HEK293T (cell line): ENCODE measurements at regions not wholly inside any gene's neighbourhood (a gene's known extent, or its start where the extent isn't known, plus 50 kb on each side); places are given as distances from the start of the nearest gene placed in this dataset.

Experiments
- BHLHE40 ChIP-seq: fragments of 450-650 bp; IDR thresholded peaks from 2 replicates; pipeline ENCODE4 v1.6.1; 2016; ENCODE audit warnings: mild to moderate bottlenecking, moderate library complexity, borderline replicate concordance
- ELF4 ChIP-seq: fragments of 450-650 bp; IDR thresholded peaks from 2 replicates; pipeline ENCODE4 v1.6.1; 2017; ENCODE audit warnings: antibody characterized with exemption
- FOXA1 ChIP-seq: fragments of 450-650 bp; IDR thresholded peaks from 2 replicates; pipeline ENCODE4 v1.6.1; 2016; ENCODE audit warnings: mild to moderate bottlenecking
- FOXM1 ChIP-seq: fragments of 450-650 bp; IDR thresholded peaks from 2 replicates; pipeline ENCODE4 v1.6.1; 2017; ENCODE audit warnings: mild to moderate bottlenecking, borderline replicate concordance
- NFRKB ChIP-seq: fragments of 450-650 bp; IDR thresholded peaks from 2 replicates; pipeline ENCODE4 v1.6.1; 2016; ENCODE audit warnings: mild to moderate bottlenecking, moderate library complexity
- SP1 ChIP-seq: fragments of 450-650 bp; IDR thresholded peaks from 2 replicates; pipeline ENCODE4 v1.6.1; 2017
- SUZ12 ChIP-seq: fragments of 450-650 bp; IDR thresholded peaks from 2 replicates; pipeline ENCODE4 v1.6.1; 2016; ENCODE audit warnings: mild to moderate bottlenecking
- TARDBP ChIP-seq: fragments of 450-650 bp; IDR thresholded peaks from 2 replicates; pipeline ENCODE4 v1.6.1; 2016

GRCh38 chr11:104301776-104302175, 137.8 kb upstream of the PDGFD start:
- TF ChIP-seq BHLHE40: no peak
- TF ChIP-seq SP1: no peak
- no peak for TF ChIP-seq NFRKB
- TF ChIP-seq SUZ12: no peak
- no peak for TF ChIP-seq ELF4
- TF ChIP-seq TARDBP: no peak
- TF ChIP-seq FOXM1: no peak
- TF ChIP-seq FOXA1: no peak
